Thymus (tissue), 11 donors: ENCODE measurements at regions not wholly inside any gene's neighbourhood (a gene's known extent, or its start where the extent isn't known, plus 50 kb on each side); places are given as distances from the start of the nearest gene placed in this dataset.
"Not testable (repeated sequence)": the region's sequence is repeated elsewhere in the genome, so short reads cannot be mapped to it uniquely, and the experiment has no call there.

ENCODE experiments used
- DNase-seq, 9 donors: peaks; one replicate each; pipeline ENCODE4 v3.0.0-alpha.2; 2013; ENCODE audit warnings: low spot score in 9 of 9, low read depth in 6 of 9, missing footprints in 1 of 9
- H3K27ac ChIP-seq, 2 donors: one replicate each; pipeline ENCODE4 v1.5.1; 2013; ENCODE audit warnings: control low read depth in 1 of 2, low read depth in 1 of 2, low read length in 1 of 2, mild to moderate bottlenecking in 1 of 2, moderate library complexity in 1 of 2
- H3K27me3 ChIP-seq, 2 donors: one replicate each; pipeline ENCODE4 v1.5.1; 2013; ENCODE audit warnings: low read length in 1 of 2; ENCODE audit not compliant: control insufficient read depth in 2 of 2, insufficient read depth in 1 of 2
- H3K36me3 ChIP-seq, 2 donors: one replicate each; pipeline ENCODE4 v1.5.1; 2013; ENCODE audit warnings: low read length in 1 of 2, mild to moderate bottlenecking in 1 of 2, moderate library complexity in 1 of 2; ENCODE audit not compliant: control insufficient read depth in 2 of 2, insufficient read depth in 2 of 2
- H3K4me1 ChIP-seq, 2 donors: one replicate each; pipeline ENCODE4 v1.5.1; 2013; ENCODE audit warnings: low read length in 2 of 2; ENCODE audit not compliant: control insufficient read depth in 2 of 2, insufficient read depth in 2 of 2
- H3K4me3 ChIP-seq, 2 donors: one replicate each; pipeline ENCODE4 v1.5.1; 2013; ENCODE audit warnings: low read length in 2 of 2, control low read depth in 1 of 2, mild to moderate bottlenecking in 1 of 2
- H3K9me3 ChIP-seq, 2 donors: one replicate each; pipeline ENCODE4 v1.5.1; 2013; ENCODE audit warnings: low read length in 1 of 2, mild to moderate bottlenecking in 1 of 2; ENCODE audit not compliant: control insufficient read depth in 2 of 2, insufficient read depth in 1 of 2
- WGBS: extraction: QIAGEN DNeasy Blood & Tissue Kit; methylation state at CpG from one replicate; pipeline ENCODE4 v1.1.7; 2013; 5-methylcytosine and 5-hydroxymethylcytosine counted together
- donor health status: healthy.

- no peaks in the 10 kb centered on the region for H3K9me3 ChIP-seq
- H3K27ac ChIP-seq = no peak overlapping the region
- no peaks in the 10 kb centered on the region for H3K27me3 ChIP-seq
- WGBS = 92% methylated on average over 15 of the region's 15 CpGs
- H3K4me3 ChIP-seq = no peak overlapping the region
- no peaks in the 10 kb centered on the region for H3K36me3 ChIP-seq
- no peak for DNase-seq
- no peaks in the 10 kb centered on the region for H3K4me1 ChIP-seq
Measured at GRCh38 chr12:131365821-131366260, 345.0 kb upstream of the SFSWAP start.

GRCh38 chr12:131366261-131366871, 344.5 kb upstream of the SFSWAP start:
- Histone ChIP-seq H3K4me1 (no peaks in the 10 kb centered on the region), H3K4me3 (no peak overlapping the region), H3K27ac (no peak overlapping the region), H3K9me3 (no peaks in the 10 kb centered on the region), H3K27me3 (no peaks in the 10 kb centered on the region), H3K36me3 (no peaks in the 10 kb centered on the region)
- 88% methylated on average over 11 of the region's 11 CpGs for WGBS
- no peak for DNase-seq

GRCh38 chr12:131367067-131367982, 343.6 kb upstream of the SFSWAP start:
- WGBS = 95% methylated on average over 27 of the region's 27 CpGs
- H3K27ac ChIP-seq, H3K27me3 ChIP-seq, H3K9me3 ChIP-seq, H3K36me3 ChIP-seq, H3K4me1 ChIP-seq, DNase-seq, H3K4me3 ChIP-seq: not testable (repeated sequence)

- Histone ChIP-seq H3K27ac (no peak overlapping the region), H3K4me3 (no peak overlapping the region), H3K36me3 (no peaks in the 10 kb centered on the region), H3K9me3 (no peaks in the 10 kb centered on the region), H3K4me1 (no peaks in the 10 kb centered on the region), H3K27me3 (no peaks in the 10 kb centered on the region)
- DNase-seq = no peak
- WGBS = 97% methylated on average over 12 of the region's 12 CpGs
Measured at GRCh38 chr12:131367983-131368667, 342.8 kb upstream of the SFSWAP start.

GRCh38 chr12:131368668-131369071, 342.2 kb upstream of the SFSWAP start:
- H3K4me3 ChIP-seq = no peak overlapping the region
- no peaks in the 10 kb centered on the region for H3K4me1 ChIP-seq
- 93% methylated on average over 5 of the region's 5 CpGs for WGBS
- no peaks in the 10 kb centered on the region for H3K9me3 ChIP-seq
- no peak overlapping the region for H3K27ac ChIP-seq
- H3K36me3 ChIP-seq = no peaks in the 10 kb centered on the region
- H3K27me3 ChIP-seq = no peaks in the 10 kb centered on the region
- no peak for DNase-seq

- H3K9me3 ChIP-seq = no peaks in the 10 kb centered on the region
- no peaks in the 10 kb centered on the region for H3K36me3 ChIP-seq
- H3K4me3 ChIP-seq = no peak overlapping the region
- DNase-seq = no peak
- 94% methylated on average over 18 of the region's 18 CpGs for WGBS
- H3K4me1 ChIP-seq = no peaks in the 10 kb centered on the region
- H3K27ac ChIP-seq = no peak overlapping the region
- H3K27me3 ChIP-seq = no peaks in the 10 kb centered on the region
Measured at GRCh38 chr12:131369094-131369845, 341.6 kb upstream of the SFSWAP start.

GRCh38 chr12:131370321-131370720, 340.6 kb upstream of the SFSWAP start:
- H3K4me1 ChIP-seq = no peaks in the 10 kb centered on the region
- no peaks in the 10 kb centered on the region for H3K36me3 ChIP-seq
- WGBS = 93% methylated on average over 8 of the region's 8 CpGs
- no peaks in the 10 kb centered on the region for H3K9me3 ChIP-seq
- no peak overlapping the region for H3K4me3 ChIP-seq
- DNase-seq = no peak
- no peaks in the 10 kb centered on the region for H3K27me3 ChIP-seq
- H3K27ac ChIP-seq = no peak overlapping the region

GRCh38 chr12:131370791-131371347, 340.0 kb upstream of the SFSWAP start:
- Histone ChIP-seq H3K36me3 (no peaks in the 10 kb centered on the region), H3K4me3 (no peak overlapping the region), H3K27ac (no peak overlapping the region), H3K4me1 (no peaks in the 10 kb centered on the region), H3K9me3 (no peaks in the 10 kb centered on the region), H3K27me3 (no peaks in the 10 kb centered on the region)
- WGBS = 95% methylated on average over 11 of the region's 11 CpGs
- DNase-seq = no peak
